ENCODE measurements at regions not wholly inside any gene's neighbourhood (a gene's known extent, or its start where the extent isn't known, plus 50 kb on each side); places are given as distances from the start of the nearest gene placed in this dataset.

GRCh38 chr18:56065086-56065485 lies 477.1 kb upstream of the TCF4 start:
- no peak for TF ChIP-seq CTCF (IDR thresholded peaks at IDR 0.05)
- no peak for TF ChIP-seq POLR2AphosphoS5 (IDR thresholded peaks at IDR 0.05)
- TF ChIP-seq POLR2A (IDR thresholded peaks at IDR 0.05) = no peak

Data from prostate gland (tissue), 2 donors.